CD14-positive monocyte (primary cell): ENCODE measurements at regions not wholly inside any gene's neighbourhood (a gene's known extent, or its start where the extent isn't known, plus 50 kb on each side); places are given as distances from the start of the nearest gene placed in this dataset.

Experiments
- DNase-seq, 3 donors: peaks; one replicate each; pipeline ENCODE4 v3.0.0-alpha.2; 2011 to 2022
- H2AFZ ChIP-seq: 2 replicates; pipeline ENCODE4 v1.6.0; 2012; ENCODE audit warnings: mild to moderate bottlenecking, low read depth, low read length, inconsistent platforms; ENCODE audit not compliant: insufficient read depth, poor library complexity, severe bottlenecking
- H3K27ac ChIP-seq, 2 donors: 1 replicate in 1 of 2; 2 replicates in 1 of 2; pipeline ENCODE4 v1.5.1; 2012 to 2013; ENCODE audit warnings: low read length in 2 of 2, control low read depth in 1 of 2, inconsistent platforms in 1 of 2, low read depth in 1 of 2, mild to moderate bottlenecking in 1 of 2
- H3K27me3 ChIP-seq, 2 donors: one replicate each; pipeline versions ENCODE4 v1.6.0 to v1.6.1; 2011 to 2013; ENCODE audit warnings: low read length in 2 of 2; ENCODE audit not compliant: control insufficient read depth in 2 of 2, insufficient read depth in 2 of 2
- H3K36me3 ChIP-seq, 2 donors: replicated peaks in 1 of 2; 1 replicate in 1 of 2; 2 replicates in 1 of 2; pipeline versions ENCODE4 v1.5.1 to v1.6.1; 2012 to 2013; ENCODE audit warnings: low read length in 2 of 2, control low read depth in 1 of 2, inconsistent platforms in 1 of 2, mild to moderate bottlenecking in 1 of 2; ENCODE audit not compliant: insufficient read depth in 2 of 2, control insufficient read depth in 1 of 2
- H3K4me1 ChIP-seq, 2 donors: 1 replicate in 1 of 2; 2 replicates in 1 of 2; pipeline versions ENCODE4 v1.5.1 to v1.6.1; 2012 to 2013; ENCODE audit warnings: low read length in 2 of 2, control low read depth in 1 of 2, inconsistent platforms in 1 of 2, mild to moderate bottlenecking in 1 of 2, moderate library complexity in 1 of 2; ENCODE audit not compliant: insufficient read depth in 2 of 2, control insufficient read depth in 1 of 2
- H3K4me2 ChIP-seq: replicated peaks from 2 replicates; pipeline ENCODE3; 2012; ENCODE audit warnings: low read length, moderate library complexity, mild to moderate bottlenecking; ENCODE audit not compliant: poor library complexity, severe bottlenecking; ENCODE audit errors: extremely low read depth
- H3K4me3 ChIP-seq, 3 experiments: fragments of 200-600 bp in 1 of 3; sonication (generic) in 1 of 3; replicated peaks in 1 of 3; 1 replicate in 2 of 3; 2 replicates in 1 of 3; pipeline ENCODE4 v1.5.1; 2011 to 2013; ENCODE audit warnings: low read length in 3 of 3, mild to moderate bottlenecking in 3 of 3, control low read depth in 2 of 3, low read depth in 2 of 3, inconsistent platforms in 1 of 3, moderate library complexity in 1 of 3
- H3K79me2 ChIP-seq: 2 replicates; pipeline ENCODE4 v1.6.0; 2012; ENCODE audit warnings: mild to moderate bottlenecking, control low read depth, inconsistent platforms, low read length, moderate library complexity; ENCODE audit not compliant: insufficient read depth
- H3K9ac ChIP-seq: 2 replicates; pipeline ENCODE4 v1.6.0; 2017; ENCODE audit warnings: low read length, mild to moderate bottlenecking; ENCODE audit not compliant: insufficient read depth, poor library complexity, severe bottlenecking
- H3K9me3 ChIP-seq, 2 donors: replicated peaks in 1 of 2; 1 replicate in 1 of 2; 2 replicates in 1 of 2; pipeline versions ENCODE4 v1.5.1 to v1.6.1; 2012 to 2013; ENCODE audit warnings: low read length in 2 of 2, control low read depth in 1 of 2; ENCODE audit not compliant: control insufficient read depth in 1 of 2, insufficient read depth in 1 of 2
- H4K20me1 ChIP-seq: 2 replicates; pipeline ENCODE4 v1.6.0; 2012; ENCODE audit warnings: mild to moderate bottlenecking, low read length, control low read depth, moderate library complexity; ENCODE audit not compliant: insufficient read depth
- H3K27ac Mint-ChIP-seq, 7 donors: one replicate each; pipeline ENCODE4 v1.8.0; 2020; ENCODE audit warnings: mild to moderate bottlenecking in 7 of 7, mixed read lengths in 7 of 7, moderate library complexity in 6 of 7, inconsistent platforms in 2 of 7
- H3K27me3 Mint-ChIP-seq, 3 donors: one replicate each; pipeline ENCODE4 v1.8.0; 2021 to 2022; ENCODE audit warnings: low read depth in 3 of 3, mild to moderate bottlenecking in 3 of 3, mixed read lengths in 3 of 3, moderate library complexity in 3 of 3, inconsistent platforms in 1 of 3
- H3K36me3 Mint-ChIP-seq, 2 donors: one replicate each; pipeline ENCODE4 v1.8.0; 2020; ENCODE audit warnings: mixed read lengths in 2 of 2, inconsistent platforms in 1 of 2, mild to moderate bottlenecking in 1 of 2
- H3K4me1 Mint-ChIP-seq: one replicate; pipeline ENCODE4 v1.8.0; 2020; ENCODE audit warnings: mild to moderate bottlenecking, mixed read lengths
- H3K4me3 Mint-ChIP-seq, 2 donors: one replicate each; pipeline ENCODE4 v1.8.0; 2020; ENCODE audit warnings: mild to moderate bottlenecking in 2 of 2, mixed read lengths in 2 of 2, moderate library complexity in 1 of 2
- H3K9me3 Mint-ChIP-seq, 7 donors: one replicate each; pipeline ENCODE4 v1.8.0; 2020 to 2022; ENCODE audit warnings: mixed read lengths in 7 of 7, mild to moderate bottlenecking in 6 of 7, moderate library complexity in 6 of 7, inconsistent platforms in 2 of 7
- CTCF ChIP-seq: fragments of 200-600 bp; IDR thresholded peaks from one replicate; pipeline ENCODE4 v1.8.0; 2022; ENCODE audit warnings: antibody characterized with exemption, mild to moderate bottlenecking
- WGBS: methylation state at CpG from one replicate; pipeline ENCODE4 v1.1.5; 2013; ENCODE audit warnings: missing lambda C conversion rate; ENCODE audit not compliant: insufficient coverage; 5-methylcytosine and 5-hydroxymethylcytosine counted together
- intact Hi-C, 2 donors: fragments of 100-400 bp; cut with micrococcal nuclease; formaldehyde crosslinking; loops; one replicate each; pipeline versions ENCODE4 v1.15.0 to v1.15.1; 2023

- no peak overlapping the region for H3K4me2 ChIP-seq
- H3K36me3 ChIP-seq: no peaks in the 10 kb centered on the region
- TF ChIP-seq CTCF: no peak
- Mint-ChIP-seq H3K27me3 (peaks cover under 1 to 4% (median 2%) of the 10 kb centered on the region in 3 donors), H3K4me3 (no peak overlapping the region), H3K36me3 (no peaks in the 10 kb centered on the region), H3K9me3 (peaks cover 0 to 2% (median 0%) of the 10 kb centered on the region in 7 donors), H3K27ac (no peak overlapping the region), H3K4me1 (no peaks in the 10 kb centered on the region)
- 90% methylated on average over 4 of the region's 6 CpGs for WGBS
- H3K4me1 ChIP-seq: no peaks in the 10 kb centered on the region
- DNase-seq: no peak
- H3K27ac ChIP-seq: no peak overlapping the region
- H2AFZ ChIP-seq: no peak overlapping the region
- no peaks in the 10 kb centered on the region for H4K20me1 ChIP-seq
- no peak overlapping the region for H3K9ac ChIP-seq
- no peaks in the 10 kb centered on the region for H3K27me3 ChIP-seq
- no peaks in the 10 kb centered on the region for H3K79me2 ChIP-seq
- intact Hi-C loops: no loop called here
- no peaks in the 10 kb centered on the region for H3K9me3 ChIP-seq
- no peak overlapping the region for H3K4me3 ChIP-seq
Observed at GRCh38 chr12:131553096-131553777, 157.7 kb upstream of the SFSWAP start.

- Histone ChIP-seq H3K36me3 (no peaks in the 10 kb centered on the region), H3K79me2 (no peaks in the 10 kb centered on the region), H3K4me1 (no peaks in the 10 kb centered on the region), H3K4me2 (no peak overlapping the region), H3K9me3 (no peaks in the 10 kb centered on the region), H3K4me3 (no peak overlapping the region), H3K9ac (no peak overlapping the region), H3K27ac (no peak overlapping the region), H2AFZ (no peak overlapping the region), H3K27me3 (no peaks in the 10 kb centered on the region), H4K20me1 (no peaks in the 10 kb centered on the region)
- Mint-ChIP-seq H3K4me3 (no peak overlapping the region), H3K27ac (no peak overlapping the region), H3K4me1 (no peaks in the 10 kb centered on the region), H3K27me3 (peaks cover 1 to 4% (median 2%) of the 10 kb centered on the region in 3 donors), H3K9me3 (peaks cover 0 to 4% (median 2%) of the 10 kb centered on the region in 7 donors), H3K36me3 (no peaks in the 10 kb centered on the region)
- intact Hi-C loops: no loop called here
- 98% methylated on average over 14 of the region's 18 CpGs for WGBS
- TF ChIP-seq CTCF: no peak
- DNase-seq: no peak
Observed at GRCh38 chr12:131555197-131555846, 155.6 kb upstream of the SFSWAP start.
